ENCODE measurements at regions not wholly inside any gene's neighbourhood (a gene's known extent, or its start where the extent isn't known, plus 50 kb on each side); places are given as distances from the start of the nearest gene placed in this dataset.
A peak's percentile ranks its signal among the peaks of the same experiment; 100 is the strongest.
"Not testable (repeated sequence)": the region's sequence is repeated elsewhere in the genome, so short reads cannot be mapped to it uniquely, and the experiment has no call there.

- DNase-seq: not testable (repeated sequence)
Measured at GRCh38 chr15:91415258-91415657, 315.2 kb downstream of the SV2B start.

GRCh38 chr15:91420689-91421088 is 320.6 kb downstream of the SV2B start:
- no peak for DNase-seq

GRCh38 chr15:91422797-91423196 is 322.7 kb downstream of the SV2B start:
- DNase-seq: no peak

GRCh38 chr15:91424001-91424400 is 323.9 kb downstream of the SV2B start:
- DNase-seq: no peak

- no peak for DNase-seq
Measured at GRCh38 chr15:91426412-91426811, 326.4 kb downstream of the SV2B start.

GRCh38 chr15:91429973-91430372 is 329.9 kb downstream of the SV2B start:
- no peak for DNase-seq

- no peak for DNase-seq
Measured at GRCh38 chr15:91431041-91431715, 331.1 kb downstream of the SV2B start.

- DNase-seq: no peak
Measured at GRCh38 chr15:91435113-91435512, 335.1 kb downstream of the SV2B start.

- no peak for DNase-seq
Measured at GRCh38 chr15:91444656-91445055, 344.6 kb downstream of the SV2B start.

- DNase-seq: no peak
Measured at GRCh38 chr15:91445695-91446228, 345.7 kb downstream of the SV2B start.

- DNase-seq: no peak
Measured at GRCh38 chr15:91447991-91448644, 348.1 kb downstream of the SV2B start.

GRCh38 chr15:91453376-91453775 is 353.3 kb downstream of the SV2B start:
- not testable (repeated sequence) for DNase-seq

GRCh38 chr15:91456251-91456718 is 356.2 kb downstream of the SV2B start:
- DNase-seq: no peak

- DNase-seq: no peak
Measured at GRCh38 chr15:91456921-91457320, 356.9 kb downstream of the SV2B start.

GRCh38 chr15:91461377-91461776 is 361.3 kb downstream of the SV2B start:
- DNase-seq: peak; percentile 92

- DNase-seq: no peak
Measured at GRCh38 chr15:91465086-91465485, 365.0 kb downstream of the SV2B start.

- DNase-seq: peak; percentile 96
Measured at GRCh38 chr15:91465696-91466095, 365.6 kb downstream of the SV2B start.

- no peak for DNase-seq
Measured at GRCh38 chr15:91468871-91469580, 369.0 kb downstream of the SV2B start.

- DNase-seq: no peak
Measured at GRCh38 chr15:91469632-91470567, 369.8 kb downstream of the SV2B start.

GRCh38 chr15:91471468-91471867 is 371.4 kb downstream of the SV2B start:
- no peak for DNase-seq

GRCh38 chr15:91472316-91472756 is 372.3 kb downstream of the SV2B start:
- DNase-seq: no peak

- DNase-seq: no peak
Measured at GRCh38 chr15:91473894-91474545, 374.0 kb downstream of the SV2B start.
